Peyer's patch (tissue), 4 donors: ENCODE measurements at regions not wholly inside any gene's neighbourhood (a gene's known extent, or its start where the extent isn't known, plus 50 kb on each side); places are given as distances from the start of the nearest gene placed in this dataset.

Experiments used
- POLR2A ChIP-seq, 2 donors: fragments of 450-650 bp; IDR thresholded peaks; one replicate each; pipeline ENCODE4 v1.5.1; 2017; ENCODE audit warnings: antibody characterized with exemption in 2 of 2, mild to moderate bottlenecking in 2 of 2, moderate library complexity in 2 of 2
- TF ChIP-seq, protein P1 (sequence below), 6 experiments: fragments of 450-650 bp in 4 of 6; fragments of 200-600 bp in 2 of 6; sonication (generic) in 1 of 6; IDR thresholded peaks; one replicate each; pipeline ENCODE4 v1.5.1; 2017 to 2019; ENCODE audit warnings: antibody characterized with exemption in 6 of 6, mild to moderate bottlenecking in 3 of 6, moderate library complexity in 1 of 6

GRCh38 chr5:155282503-155283107, 269.1 kb downstream of the KIF4B start:
- TF ChIP-seq, protein P1, sequence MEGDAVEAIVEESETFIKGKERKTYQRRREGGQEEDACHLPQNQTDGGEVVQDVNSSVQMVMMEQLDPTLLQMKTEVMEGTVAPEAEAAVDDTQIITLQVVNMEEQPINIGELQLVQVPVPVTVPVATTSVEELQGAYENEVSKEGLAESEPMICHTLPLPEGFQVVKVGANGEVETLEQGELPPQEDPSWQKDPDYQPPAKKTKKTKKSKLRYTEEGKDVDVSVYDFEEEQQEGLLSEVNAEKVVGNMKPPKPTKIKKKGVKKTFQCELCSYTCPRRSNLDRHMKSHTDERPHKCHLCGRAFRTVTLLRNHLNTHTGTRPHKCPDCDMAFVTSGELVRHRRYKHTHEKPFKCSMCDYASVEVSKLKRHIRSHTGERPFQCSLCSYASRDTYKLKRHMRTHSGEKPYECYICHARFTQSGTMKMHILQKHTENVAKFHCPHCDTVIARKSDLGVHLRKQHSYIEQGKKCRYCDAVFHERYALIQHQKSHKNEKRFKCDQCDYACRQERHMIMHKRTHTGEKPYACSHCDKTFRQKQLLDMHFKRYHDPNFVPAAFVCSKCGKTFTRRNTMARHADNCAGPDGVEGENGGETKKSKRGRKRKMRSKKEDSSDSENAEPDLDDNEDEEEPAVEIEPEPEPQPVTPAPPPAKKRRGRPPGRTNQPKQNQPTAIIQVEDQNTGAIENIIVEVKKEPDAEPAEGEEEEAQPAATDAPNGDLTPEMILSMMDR (IDR thresholded peaks at IDR 0.05): no peak
- TF ChIP-seq POLR2A (IDR thresholded peaks at IDR 0.05): no peak
